GM18519 (cell line): ENCODE measurements at regions not wholly inside any gene's neighbourhood (a gene's known extent, or its start where the extent isn't known, plus 50 kb on each side); places are given as distances from the start of the nearest gene placed in this dataset.

Source experiments
- ATAC-seq: cut with Tn5 transposase; IDR thresholded peaks from one replicate; pipeline ENCODE4 v1.9.1; 2021; ENCODE audit warnings: mild to moderate bottlenecking, moderate library complexity; ENCODE audit not compliant: unreplicated experiment, low FRiP score

DNA sequence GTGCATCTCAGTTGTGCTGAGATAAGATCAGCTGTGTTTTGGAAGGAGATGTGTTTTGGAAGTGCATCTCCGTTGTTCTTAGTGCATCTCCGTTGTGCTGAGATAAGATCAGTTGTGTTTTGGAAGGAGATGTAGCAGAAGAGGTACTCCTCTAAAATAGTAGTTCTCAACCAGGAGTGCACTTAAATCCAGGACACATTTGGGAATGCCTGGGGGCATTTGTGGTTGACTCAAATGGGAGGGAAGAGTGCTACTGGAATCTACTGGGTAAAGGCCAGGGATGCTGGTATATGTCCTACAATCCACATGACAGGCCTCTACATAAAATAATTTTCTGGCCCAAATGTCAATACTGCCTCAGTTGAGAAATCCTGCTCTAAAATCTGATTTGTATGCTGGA lies 70.8 kb upstream of the CHRDL1 start:
- ATAC-seq = no peak

DNA sequence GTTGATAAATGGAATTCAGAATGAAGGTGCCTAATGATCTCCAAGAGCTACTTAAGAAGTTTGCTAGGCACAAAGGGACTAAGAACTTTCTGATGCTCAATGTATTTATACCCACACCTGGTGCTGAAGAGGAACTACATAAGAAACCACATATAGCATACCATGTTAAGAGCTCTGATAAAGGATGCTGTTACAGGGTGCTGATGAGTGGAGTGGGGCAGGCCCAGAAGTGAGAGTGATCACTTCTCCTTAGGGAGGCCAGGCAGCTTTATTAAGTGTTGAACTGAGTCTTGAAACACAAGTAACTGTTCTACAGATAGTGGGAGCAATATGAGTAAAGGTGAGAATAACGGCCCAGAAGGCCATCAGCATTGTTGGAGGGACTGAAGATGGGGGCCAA lies 68.3 kb upstream of the CHRDL1 start:
- no peak for ATAC-seq

DNA sequence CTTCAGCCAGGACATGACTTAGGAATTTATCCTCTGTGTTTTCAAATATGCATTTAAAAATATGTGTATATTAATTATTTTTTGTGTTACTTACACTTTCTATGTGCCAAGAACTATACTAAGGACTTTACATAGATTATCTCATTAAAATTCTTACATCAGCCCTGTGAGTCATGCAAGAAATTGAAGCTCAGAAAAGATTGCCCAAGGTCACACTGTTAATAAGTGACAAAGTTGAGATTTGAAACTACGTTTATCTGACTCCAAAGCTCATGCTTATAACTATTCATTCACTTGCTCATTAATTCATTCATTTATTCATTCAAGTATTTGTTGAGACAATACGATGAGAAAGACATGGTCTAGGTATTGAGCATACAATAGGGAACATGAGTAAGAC lies 62.9 kb upstream of the CHRDL1 start:
- no peak for ATAC-seq

DNA sequence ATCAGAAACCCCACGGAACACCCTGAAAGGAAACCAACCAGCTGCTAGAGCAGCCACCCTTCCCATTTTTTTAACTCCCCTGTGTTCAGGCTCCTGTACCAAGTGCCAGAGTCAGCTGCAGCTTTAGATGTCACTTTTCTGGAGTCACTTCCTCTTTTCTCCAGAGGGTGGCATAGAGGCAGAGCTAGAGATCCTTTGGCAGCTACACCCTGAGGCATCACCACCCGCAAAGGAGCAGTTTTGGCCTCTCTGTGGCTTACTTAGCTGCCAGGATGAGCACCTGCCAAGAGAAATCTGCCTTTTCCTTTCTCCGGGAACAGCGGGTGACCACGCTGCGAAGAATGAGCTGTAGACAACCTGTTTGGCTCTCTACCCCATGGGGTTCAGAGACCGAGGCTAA lies 58.0 kb upstream of the CHRDL1 start:
- no peak for ATAC-seq

DNA sequence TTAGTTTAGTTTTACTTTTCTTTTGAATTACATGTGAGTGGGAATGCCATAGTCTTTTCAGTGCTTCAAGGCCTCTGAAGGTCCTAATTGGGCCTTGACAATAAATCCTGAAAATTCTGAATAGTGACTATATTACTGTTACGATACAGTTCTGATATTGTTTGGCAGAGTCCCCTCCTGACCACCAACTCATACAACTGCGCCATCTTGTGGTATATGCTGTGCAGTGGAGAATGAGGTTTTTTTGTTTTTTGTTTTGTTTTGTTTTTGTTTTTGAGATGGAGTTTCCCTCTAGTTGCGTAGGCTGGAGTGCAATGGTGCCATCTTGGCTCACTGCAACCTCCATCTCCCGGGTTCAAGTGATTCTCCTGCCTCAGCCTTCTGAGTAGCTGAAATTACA lies 56.6 kb upstream of the CHRDL1 start:
- ATAC-seq = no peak

DNA sequence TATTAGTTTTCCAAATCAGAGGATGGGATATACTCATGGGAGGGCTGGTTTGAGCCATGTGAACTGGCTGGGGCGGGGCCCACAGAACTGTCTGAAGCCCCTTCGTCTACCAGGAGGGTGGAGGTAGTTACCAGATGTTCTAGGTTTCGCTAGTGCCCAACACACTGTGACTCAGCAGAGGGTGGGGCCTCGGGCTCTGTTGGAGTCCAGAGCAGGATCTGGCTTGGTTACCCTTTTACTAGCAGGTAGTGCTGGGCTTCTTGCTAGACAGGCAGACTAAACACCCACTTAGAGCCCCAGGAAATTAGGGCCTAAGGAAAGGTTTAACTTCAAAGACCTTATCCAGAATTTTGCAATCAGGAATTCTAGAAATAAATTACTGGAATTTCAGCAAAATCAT lies 56.2 kb upstream of the CHRDL1 start:
- no peak for ATAC-seq

DNA sequence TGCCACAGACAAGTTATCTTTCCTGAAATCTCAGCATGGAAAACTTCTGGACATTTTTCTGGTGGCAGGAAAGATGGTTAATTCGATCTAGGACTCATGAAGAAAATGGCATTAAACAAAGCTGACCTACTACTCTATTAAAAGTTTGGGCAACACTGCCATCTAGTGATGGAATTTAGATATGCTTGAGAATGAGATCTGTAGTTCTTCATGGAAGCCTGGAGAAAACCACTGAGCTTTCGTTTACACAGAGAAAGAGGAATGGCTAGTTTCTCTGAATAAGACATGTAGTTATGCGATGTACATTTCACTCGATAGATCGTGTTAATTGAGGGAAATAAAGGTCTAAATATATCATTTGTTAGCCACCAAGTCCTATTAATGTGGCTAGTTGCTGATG lies 51.7 kb upstream of the CHRDL1 start:
- ATAC-seq = peak; percentile 76

DNA sequence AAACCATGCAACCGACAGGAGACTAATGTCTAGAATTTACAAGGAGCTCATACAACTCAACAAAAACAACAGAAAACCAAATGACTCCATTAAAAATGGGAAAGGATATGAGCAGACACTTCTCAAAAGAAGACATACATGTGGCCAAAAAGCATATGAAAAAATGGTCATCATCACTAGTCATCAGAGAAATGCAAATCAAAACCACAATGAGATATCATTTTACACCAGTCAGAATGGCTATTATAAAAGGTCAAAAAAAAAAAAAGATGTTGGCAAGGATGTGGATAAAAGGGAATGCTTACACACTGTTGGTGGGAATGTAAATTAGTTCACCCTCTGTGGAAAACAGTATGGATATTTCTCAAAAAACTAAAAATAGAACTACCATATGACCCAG lies 50.5 kb upstream of the CHRDL1 start:
- no peak for ATAC-seq
